ENCODE measurements at regions not wholly inside any gene's neighbourhood (a gene's known extent, or its start where the extent isn't known, plus 50 kb on each side); places are given as distances from the start of the nearest gene placed in this dataset.

DNA sequence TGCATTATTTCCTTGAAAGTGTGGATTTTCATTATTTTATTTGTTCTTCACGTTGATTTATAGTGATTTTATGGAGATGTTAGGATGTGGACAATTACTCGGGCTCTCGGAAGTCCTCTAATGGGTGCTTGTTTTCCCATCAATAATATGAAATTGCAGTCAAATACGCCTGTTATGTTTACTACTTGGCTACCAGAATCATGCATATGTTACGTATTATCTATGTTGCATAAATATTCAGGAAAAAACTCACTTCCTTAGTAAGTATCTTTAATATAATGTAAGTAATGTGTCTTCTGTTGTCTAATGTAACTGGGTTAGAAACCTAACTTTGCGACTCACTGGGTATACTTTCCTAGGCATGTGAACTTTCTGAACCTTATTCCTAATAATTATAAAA is 823.4 kb upstream of the CHORDC1 start:
- TF ChIP-seq, protein P1, sequence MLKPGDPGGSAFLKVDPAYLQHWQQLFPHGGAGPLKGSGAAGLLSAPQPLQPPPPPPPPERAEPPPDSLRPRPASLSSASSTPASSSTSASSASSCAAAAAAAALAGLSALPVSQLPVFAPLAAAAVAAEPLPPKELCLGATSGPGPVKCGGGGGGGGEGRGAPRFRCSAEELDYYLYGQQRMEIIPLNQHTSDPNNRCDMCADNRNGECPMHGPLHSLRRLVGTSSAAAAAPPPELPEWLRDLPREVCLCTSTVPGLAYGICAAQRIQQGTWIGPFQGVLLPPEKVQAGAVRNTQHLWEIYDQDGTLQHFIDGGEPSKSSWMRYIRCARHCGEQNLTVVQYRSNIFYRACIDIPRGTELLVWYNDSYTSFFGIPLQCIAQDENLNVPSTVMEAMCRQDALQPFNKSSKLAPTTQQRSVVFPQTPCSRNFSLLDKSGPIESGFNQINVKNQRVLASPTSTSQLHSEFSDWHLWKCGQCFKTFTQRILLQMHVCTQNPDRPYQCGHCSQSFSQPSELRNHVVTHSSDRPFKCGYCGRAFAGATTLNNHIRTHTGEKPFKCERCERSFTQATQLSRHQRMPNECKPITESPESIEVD (tag by site-specific recombination; IDR thresholded peaks at IDR 0.05): no peak
- TF ChIP-seq ZNF768 (tag by site-specific recombination; IDR thresholded peaks at IDR 0.05) (no peak), ZBTB48 (tag by site-specific recombination; IDR thresholded peaks at IDR 0.05) (no peak), ZNF530 (tag by site-specific recombination; IDR thresholded peaks at IDR 0.05; ENCODE audit: low read depth) (no peak), REPIN1 (tag by site-specific recombination; IDR thresholded peaks at IDR 0.05; ENCODE audit: low read depth) (no peak), TRIM28 (IDR thresholded peaks at IDR 0.05; ENCODE audit: borderline replicate concordance, low read length) (no peak), KLF16 (tag by site-specific recombination; IDR thresholded peaks at IDR 0.05) (no peak), HOXA7 (CRISPR knock-in tag; IDR thresholded peaks at IDR 0.05; ENCODE audit: borderline replicate concordance) (no peak), MZF1 (tag by site-specific recombination; IDR thresholded peaks at IDR 0.05; ENCODE audit: borderline replicate concordance) (no peak)
- TF ChIP-seq, protein P2, sequence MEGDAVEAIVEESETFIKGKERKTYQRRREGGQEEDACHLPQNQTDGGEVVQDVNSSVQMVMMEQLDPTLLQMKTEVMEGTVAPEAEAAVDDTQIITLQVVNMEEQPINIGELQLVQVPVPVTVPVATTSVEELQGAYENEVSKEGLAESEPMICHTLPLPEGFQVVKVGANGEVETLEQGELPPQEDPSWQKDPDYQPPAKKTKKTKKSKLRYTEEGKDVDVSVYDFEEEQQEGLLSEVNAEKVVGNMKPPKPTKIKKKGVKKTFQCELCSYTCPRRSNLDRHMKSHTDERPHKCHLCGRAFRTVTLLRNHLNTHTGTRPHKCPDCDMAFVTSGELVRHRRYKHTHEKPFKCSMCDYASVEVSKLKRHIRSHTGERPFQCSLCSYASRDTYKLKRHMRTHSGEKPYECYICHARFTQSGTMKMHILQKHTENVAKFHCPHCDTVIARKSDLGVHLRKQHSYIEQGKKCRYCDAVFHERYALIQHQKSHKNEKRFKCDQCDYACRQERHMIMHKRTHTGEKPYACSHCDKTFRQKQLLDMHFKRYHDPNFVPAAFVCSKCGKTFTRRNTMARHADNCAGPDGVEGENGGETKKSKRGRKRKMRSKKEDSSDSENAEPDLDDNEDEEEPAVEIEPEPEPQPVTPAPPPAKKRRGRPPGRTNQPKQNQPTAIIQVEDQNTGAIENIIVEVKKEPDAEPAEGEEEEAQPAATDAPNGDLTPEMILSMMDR (tag by site-specific recombination; IDR thresholded peaks at IDR 0.05): no peak
- TF ChIP-seq, protein P3, sequence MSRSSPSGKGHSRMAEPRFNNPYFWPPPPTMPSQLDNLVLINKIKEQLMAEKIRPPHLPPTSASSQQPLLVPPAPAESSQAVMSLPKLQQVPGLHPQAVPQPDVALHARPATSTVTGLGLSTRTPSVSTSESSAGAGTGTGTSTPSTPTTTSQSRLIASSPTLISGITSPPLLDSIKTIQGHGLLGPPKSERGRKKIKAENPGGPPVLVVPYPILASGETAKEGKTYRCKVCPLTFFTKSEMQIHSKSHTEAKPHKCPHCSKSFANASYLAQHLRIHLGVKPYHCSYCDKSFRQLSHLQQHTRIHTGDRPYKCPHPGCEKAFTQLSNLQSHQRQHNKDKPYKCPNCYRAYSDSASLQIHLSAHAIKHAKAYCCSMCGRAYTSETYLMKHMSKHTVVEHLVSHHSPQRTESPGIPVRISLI (tag by site-specific recombination; IDR thresholded peaks at IDR 0.05): no peak
- TF ChIP-seq, protein P4, sequence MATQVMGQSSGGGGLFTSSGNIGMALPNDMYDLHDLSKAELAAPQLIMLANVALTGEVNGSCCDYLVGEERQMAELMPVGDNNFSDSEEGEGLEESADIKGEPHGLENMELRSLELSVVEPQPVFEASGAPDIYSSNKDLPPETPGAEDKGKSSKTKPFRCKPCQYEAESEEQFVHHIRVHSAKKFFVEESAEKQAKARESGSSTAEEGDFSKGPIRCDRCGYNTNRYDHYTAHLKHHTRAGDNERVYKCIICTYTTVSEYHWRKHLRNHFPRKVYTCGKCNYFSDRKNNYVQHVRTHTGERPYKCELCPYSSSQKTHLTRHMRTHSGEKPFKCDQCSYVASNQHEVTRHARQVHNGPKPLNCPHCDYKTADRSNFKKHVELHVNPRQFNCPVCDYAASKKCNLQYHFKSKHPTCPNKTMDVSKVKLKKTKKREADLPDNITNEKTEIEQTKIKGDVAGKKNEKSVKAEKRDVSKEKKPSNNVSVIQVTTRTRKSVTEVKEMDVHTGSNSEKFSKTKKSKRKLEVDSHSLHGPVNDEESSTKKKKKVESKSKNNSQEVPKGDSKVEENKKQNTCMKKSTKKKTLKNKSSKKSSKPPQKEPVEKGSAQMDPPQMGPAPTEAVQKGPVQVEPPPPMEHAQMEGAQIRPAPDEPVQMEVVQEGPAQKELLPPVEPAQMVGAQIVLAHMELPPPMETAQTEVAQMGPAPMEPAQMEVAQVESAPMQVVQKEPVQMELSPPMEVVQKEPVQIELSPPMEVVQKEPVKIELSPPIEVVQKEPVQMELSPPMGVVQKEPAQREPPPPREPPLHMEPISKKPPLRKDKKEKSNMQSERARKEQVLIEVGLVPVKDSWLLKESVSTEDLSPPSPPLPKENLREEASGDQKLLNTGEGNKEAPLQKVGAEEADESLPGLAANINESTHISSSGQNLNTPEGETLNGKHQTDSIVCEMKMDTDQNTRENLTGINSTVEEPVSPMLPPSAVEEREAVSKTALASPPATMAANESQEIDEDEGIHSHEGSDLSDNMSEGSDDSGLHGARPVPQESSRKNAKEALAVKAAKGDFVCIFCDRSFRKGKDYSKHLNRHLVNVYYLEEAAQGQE (tag by site-specific recombination; IDR thresholded peaks at IDR 0.05): no peak
